ENCODE measurements at regions not wholly inside any gene's neighbourhood (a gene's known extent, or its start where the extent isn't known, plus 50 kb on each side); places are given as distances from the start of the nearest gene placed in this dataset.
A peak's percentile ranks its signal among the peaks of the same experiment; 100 is the strongest.

DNA sequence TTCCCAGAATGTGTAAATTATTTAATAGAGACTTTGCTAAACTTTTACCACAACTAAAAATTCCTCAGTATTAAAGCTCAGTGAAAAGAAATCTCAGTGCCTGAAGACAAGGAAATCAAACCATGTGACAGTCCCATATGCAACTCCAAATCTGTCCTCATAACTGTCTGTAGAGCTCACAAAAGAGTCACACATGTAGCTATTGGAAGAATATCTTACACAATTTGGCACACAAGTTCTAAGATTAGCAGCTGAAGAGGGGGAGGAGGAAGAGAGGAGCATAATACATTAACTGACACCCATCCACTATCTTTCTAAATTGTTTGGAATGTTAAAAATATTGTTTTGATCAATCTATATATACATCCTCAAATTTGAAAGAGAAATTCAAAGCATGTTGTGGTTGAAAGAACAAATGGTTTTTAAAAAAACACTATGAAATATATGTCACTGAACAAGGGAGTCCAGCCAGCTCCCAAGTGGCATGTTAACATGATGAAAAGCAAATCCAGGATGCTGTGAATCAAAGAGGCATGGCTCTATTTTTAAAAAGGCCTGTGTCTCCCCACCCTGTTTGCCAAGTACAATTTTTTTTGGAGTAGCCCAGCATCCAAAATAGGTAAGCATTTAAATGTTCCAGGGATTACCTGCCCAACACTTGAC lies 126.3 kb upstream of the NANOGP8 start:
- H3K4me3 ChIP-seq (ENCODE audit: low read depth, low read length): no peak overlapping the region
- no peak for TF ChIP-seq CTCF (IDR thresholded peaks at IDR 0.05; ENCODE audit: low read depth, low read length, missing control alignments)
- DNase-seq (ENCODE audit: low read depth): no peak

GRCh38 chr15:35210370-35210769 lies 125.3 kb upstream of the NANOGP8 start:
- DNase-seq (ENCODE audit: low read depth): no peak
- H3K4me3 ChIP-seq (ENCODE audit: low read depth, low read length): no peak overlapping the region
- TF ChIP-seq CTCF (IDR thresholded peaks at IDR 0.05; ENCODE audit: low read depth, low read length, missing control alignments): no peak

DNA sequence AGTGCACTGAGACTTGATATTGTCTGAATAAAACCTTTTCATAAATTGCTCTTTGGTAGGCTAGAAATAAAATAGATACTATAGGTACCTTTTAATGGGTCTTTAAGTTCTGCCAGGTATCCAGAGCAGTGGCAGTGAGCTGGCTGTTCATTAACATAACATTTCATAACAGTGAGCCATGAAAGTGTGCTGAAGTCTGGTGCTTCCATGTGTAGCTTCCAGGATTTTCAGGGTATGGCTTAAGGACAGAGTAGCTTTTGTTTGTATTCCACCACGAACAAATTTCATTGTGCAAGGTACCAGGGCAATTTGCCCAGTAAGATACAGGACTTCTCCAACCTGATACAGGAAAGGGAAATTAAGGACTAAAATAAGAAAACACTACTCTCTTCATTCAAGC lies 124.7 kb upstream of the NANOGP8 start:
- TF ChIP-seq CTCF (IDR thresholded peaks at IDR 0.05; ENCODE audit: low read depth, low read length, missing control alignments): no peak
- DNase-seq (ENCODE audit: low read depth): no peak
- no peak overlapping the region for H3K4me3 ChIP-seq (ENCODE audit: low read depth, low read length)

- TF ChIP-seq CTCF (IDR thresholded peaks at IDR 0.05; ENCODE audit: low read depth, low read length, missing control alignments): no peak
- H3K4me3 ChIP-seq (ENCODE audit: low read depth, low read length): no peak overlapping the region
- no peak for DNase-seq (ENCODE audit: low read depth)
These were observed 123.3 kb upstream of the NANOGP8 start for GRCh38 chr15:35208353-35208752.

GRCh38 chr15:35206060-35206675 lies 121.1 kb upstream of the NANOGP8 start:
- peak; percentile 73 for TF ChIP-seq CTCF (IDR thresholded peaks at IDR 0.05; ENCODE audit: low read depth, low read length, missing control alignments)
- no peak for DNase-seq (ENCODE audit: low read depth)
- no peak overlapping the region for H3K4me3 ChIP-seq (ENCODE audit: low read depth, low read length)

GRCh38 chr15:35198197-35198596 lies 113.1 kb upstream of the NANOGP8 start:
- no peak for TF ChIP-seq CTCF (IDR thresholded peaks at IDR 0.05; ENCODE audit: low read depth, low read length, missing control alignments)
- H3K4me3 ChIP-seq (ENCODE audit: low read depth, low read length): no peak overlapping the region
- no peak for DNase-seq (ENCODE audit: low read depth)

DNA sequence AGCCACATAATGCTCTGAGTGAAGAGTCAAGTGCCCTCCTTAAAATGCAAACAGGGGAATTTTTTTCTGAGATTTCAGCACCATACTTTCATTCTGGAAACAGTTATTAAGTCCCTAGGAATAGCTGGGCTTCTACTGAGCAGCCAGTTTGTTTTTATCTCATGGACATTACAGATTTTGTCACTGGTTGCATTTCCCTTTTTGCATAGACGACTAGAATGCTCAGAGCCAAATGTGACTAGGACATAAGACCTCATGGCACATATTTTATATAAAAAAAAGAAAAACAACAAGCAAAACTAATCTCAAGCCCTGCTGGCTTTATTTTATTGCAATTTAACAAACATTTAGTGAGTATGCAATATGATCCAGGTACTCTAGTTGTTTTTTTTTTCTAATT lies 112.7 kb upstream of the NANOGP8 start:
- no peak for TF ChIP-seq CTCF (IDR thresholded peaks at IDR 0.05; ENCODE audit: low read depth, low read length, missing control alignments)
- no peak overlapping the region for H3K4me3 ChIP-seq (ENCODE audit: low read depth, low read length)
- DNase-seq (ENCODE audit: low read depth): no peak
